ENCODE measurements at regions not wholly inside any gene's neighbourhood (a gene's known extent, or its start where the extent isn't known, plus 50 kb on each side); places are given as distances from the start of the nearest gene placed in this dataset.

GRCh38 chr9:103485138-103485537 lies 490.0 kb downstream of the CYLC2 start:
- TF ChIP-seq, protein P1, sequence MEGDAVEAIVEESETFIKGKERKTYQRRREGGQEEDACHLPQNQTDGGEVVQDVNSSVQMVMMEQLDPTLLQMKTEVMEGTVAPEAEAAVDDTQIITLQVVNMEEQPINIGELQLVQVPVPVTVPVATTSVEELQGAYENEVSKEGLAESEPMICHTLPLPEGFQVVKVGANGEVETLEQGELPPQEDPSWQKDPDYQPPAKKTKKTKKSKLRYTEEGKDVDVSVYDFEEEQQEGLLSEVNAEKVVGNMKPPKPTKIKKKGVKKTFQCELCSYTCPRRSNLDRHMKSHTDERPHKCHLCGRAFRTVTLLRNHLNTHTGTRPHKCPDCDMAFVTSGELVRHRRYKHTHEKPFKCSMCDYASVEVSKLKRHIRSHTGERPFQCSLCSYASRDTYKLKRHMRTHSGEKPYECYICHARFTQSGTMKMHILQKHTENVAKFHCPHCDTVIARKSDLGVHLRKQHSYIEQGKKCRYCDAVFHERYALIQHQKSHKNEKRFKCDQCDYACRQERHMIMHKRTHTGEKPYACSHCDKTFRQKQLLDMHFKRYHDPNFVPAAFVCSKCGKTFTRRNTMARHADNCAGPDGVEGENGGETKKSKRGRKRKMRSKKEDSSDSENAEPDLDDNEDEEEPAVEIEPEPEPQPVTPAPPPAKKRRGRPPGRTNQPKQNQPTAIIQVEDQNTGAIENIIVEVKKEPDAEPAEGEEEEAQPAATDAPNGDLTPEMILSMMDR (IDR thresholded peaks at IDR 0.05), result no peak
- TF ChIP-seq POLR2A (IDR thresholded peaks at IDR 0.05), result no peak

All from adrenal gland (tissue), 5 donors.